ENCODE measurements at regions not wholly inside any gene's neighbourhood (a gene's known extent, or its start where the extent isn't known, plus 50 kb on each side); places are given as distances from the start of the nearest gene placed in this dataset.

DNA sequence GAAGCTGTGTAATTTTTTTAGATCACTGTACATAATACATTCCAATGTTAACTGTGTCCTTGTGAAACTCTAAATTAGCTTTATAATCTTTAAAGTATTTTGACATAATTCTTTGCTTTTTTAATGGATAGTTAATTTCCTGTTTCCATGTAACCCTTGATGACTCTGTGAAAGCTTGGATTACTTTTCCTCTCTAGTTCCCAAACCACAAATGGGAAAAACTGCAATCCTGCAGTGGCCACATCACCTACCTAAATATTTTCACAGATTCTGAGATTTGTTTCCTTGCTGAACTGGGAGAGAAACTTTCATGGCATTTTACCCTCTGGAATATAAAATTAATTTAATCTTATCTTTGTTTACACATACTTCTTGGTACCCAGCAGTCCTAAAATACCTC is 161.6 kb upstream of the CCDC68 start:
- DNase-seq (ENCODE audit: low spot score): no peak

DNA sequence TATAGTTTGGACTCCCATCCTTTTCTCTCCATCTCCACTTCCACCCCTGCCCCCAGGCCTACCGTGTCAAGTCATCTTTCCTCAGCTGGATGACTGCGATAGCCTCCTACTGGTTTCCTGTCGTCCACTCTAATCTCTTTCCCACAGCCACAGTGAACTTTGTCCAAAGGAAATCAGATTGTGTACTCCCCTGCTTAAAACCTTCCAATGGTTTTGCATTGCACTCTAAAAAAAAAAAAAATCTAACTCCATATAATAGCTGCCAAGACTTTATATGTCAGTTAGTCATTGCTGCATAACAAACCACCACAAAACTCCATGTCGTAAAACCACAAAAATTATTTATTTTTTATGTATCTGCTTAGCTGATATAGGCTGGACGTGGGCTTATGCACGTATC is 160.2 kb upstream of the CCDC68 start:
- DNase-seq (ENCODE audit: low spot score): no peak

DNA sequence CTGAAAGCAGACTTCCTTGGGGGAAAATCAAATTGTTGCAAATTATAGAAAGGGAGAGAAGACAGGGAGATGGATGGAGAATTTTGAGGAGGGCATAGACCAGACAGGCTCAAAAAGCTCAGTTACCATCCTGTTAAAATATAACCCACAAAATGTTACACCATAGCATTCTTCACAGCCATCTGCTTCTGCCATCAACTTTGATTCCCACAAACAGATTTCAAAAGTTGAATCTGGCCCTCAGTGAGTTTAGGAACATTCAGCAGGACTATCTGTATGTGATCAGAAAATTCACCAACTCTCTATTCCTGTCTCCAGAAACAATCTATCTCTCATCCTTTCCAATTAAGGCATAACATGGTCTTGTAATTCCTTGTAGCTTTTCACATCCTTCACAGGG is 159.8 kb upstream of the CCDC68 start:
- DNase-seq (ENCODE audit: low spot score): no peak

DNA sequence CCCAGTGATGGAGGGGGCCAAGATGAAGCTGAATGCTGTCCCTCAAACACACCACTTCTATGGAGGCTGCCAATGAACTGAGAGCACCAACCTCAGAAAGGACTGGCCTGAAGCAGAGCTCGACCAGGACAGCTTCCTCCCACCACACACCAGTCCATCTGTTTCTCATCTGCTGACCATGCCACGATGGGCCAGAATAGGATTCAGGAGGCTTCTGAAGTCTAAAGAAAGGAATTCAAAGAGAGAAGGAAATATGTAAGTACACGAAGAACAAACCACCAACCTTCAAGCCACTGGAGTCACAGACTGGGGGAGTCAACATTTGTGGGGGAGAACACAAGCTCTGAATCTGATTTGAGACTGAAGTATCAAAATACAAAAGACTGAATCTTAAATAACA is 157.6 kb upstream of the CCDC68 start:
- DNase-seq (ENCODE audit: low spot score): no peak

DNA sequence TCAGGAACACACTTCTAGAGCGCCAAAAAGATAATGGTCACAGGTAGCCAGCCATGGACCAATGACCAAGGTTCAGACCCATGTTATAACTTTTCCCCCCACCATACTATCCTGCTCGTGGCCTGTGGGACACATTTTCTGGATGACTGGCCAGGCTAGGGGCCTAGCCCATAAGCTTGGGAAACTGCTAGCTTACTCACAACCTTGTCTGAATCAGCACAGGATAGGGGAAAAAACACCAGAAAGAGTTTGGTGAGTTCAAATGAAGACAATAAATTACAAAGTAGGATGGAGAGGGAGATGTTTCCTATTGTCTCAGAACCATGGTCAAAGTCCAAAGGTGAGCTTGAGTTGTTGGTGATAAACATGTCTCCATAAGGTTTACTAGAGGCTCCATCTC is 156.3 kb upstream of the CCDC68 start:
- DNase-seq (ENCODE audit: low spot score): no peak

DNA sequence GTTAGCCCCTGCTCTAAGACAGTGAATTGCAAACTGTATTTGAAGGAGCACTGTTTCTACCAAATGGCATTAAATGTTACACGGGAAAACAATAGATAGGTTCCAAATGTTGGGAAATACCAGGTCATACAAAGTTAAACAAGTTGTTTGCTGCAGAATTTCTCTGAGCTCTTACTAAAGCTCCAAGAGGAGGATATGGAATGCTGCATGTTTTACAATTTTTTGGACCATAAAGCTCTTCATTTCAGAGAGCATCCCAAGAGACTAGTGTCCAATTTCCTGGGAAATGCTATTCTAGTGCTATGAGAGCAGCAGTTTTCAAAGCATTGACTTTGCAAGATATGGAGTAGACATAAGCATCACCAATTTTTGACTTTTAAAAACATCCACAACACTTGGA is 155.6 kb upstream of the CCDC68 start:
- no peak for DNase-seq (ENCODE audit: low spot score)

DNA sequence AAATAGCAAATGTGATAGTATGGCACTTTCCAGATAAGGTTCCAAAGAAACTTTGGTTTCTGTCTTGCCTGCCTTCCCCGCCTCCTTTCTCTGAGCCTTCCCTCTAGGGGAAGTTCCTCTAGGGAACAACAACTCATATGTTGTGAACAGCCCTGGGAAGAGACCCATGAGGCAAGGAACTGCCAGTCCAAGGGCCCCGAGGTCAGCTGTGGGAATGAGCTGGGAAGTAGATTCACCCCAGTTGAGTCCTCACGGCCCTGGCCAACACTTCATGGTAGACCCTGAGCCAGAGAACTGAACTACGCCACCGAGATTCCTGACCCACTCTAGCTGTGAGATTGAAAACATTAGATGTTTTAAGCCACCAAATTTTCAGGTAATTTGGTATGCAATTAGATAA is 154.5 kb upstream of the CCDC68 start:
- no peak for DNase-seq (ENCODE audit: low spot score)

DNA sequence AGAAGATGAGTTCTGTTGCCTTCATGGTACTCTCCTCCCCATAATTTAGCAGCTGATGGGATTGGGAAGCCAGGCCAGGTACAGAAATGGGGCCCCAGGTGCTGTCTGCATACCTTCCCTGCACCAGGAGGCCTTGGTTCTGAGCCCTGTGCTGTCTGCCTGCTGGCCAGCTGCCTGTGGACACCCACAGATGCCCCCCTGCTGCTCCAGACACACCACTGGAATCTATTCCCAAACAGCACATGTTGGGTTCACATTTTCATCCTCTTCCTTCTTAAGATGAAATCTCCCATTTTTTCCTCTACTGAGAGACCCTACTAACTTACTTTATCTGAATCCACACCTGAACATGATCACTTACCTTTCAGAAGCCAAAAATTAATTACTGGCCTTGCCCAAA is 152.0 kb upstream of the CCDC68 start:
- DNase-seq (ENCODE audit: low spot score): no peak

DNA sequence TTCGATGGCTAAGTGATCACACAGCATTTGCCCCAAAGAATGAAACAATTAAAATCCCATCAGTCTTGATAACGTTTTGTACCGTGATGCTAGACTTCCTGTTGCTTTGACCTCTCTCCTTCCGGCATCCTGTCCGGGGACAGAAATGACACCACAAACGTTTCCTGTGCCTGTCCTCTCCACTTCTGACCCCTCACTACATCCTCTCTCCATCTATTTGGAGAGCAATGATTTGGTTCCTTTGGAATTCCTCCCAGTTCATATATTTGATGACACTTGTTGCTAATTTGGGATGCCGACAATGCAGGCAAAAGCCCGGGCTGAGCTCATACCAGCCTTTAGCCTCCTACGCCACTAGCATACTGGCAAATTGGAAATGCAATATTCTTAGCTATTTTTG is 151.2 kb upstream of the CCDC68 start:
- DNase-seq (ENCODE audit: low spot score): peak; percentile 42

DNA sequence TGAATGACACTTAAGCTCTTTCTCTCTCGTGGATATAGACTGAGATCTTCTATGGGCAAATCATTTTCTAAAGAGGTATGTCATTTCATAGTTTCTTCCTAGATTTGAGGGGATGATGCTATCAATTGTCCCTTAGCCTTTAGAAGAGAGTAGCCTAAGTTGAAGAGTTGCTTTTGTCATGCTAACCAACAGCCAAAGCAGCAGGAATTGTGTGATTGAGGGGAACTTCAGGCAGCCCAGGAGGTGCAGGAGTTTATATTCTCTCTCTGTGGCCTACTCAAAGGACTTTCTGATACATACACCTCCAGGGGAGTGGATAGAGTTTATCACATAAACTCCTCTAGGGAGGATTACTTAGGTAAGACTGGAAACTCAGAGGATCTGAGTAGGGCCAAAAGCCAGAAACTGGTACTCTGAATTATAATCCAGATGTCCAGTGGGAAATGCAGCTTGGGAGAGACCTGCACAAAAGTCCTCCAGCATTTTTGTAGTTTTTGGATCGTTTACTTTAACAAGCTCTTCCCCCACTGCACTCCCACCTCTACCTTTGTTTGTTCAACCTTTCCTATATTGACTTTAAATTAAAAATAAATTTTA is 150.7 kb upstream of the CCDC68 start:
- no peak for DNase-seq (ENCODE audit: low spot score)

DNA sequence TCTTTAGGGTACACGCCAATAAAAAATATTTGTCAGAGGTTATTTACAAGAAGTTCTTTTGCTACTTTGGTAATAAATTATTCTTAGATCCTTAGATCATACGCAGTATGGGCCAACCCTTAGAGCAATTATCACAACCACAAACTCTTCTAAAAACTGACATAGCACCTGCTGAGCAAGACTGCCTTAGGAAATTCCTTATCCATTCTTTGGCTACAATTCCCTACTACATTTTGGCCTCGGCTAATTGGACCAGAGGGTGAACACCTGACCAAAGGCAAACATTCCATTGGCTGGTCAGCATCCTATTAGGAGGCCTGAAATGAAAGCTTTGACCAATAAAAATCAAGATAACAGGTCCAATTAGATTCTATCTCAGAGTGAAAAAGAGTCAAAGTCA is 147.6 kb upstream of the CCDC68 start:
- DNase-seq (ENCODE audit: low spot score): no peak

DNA sequence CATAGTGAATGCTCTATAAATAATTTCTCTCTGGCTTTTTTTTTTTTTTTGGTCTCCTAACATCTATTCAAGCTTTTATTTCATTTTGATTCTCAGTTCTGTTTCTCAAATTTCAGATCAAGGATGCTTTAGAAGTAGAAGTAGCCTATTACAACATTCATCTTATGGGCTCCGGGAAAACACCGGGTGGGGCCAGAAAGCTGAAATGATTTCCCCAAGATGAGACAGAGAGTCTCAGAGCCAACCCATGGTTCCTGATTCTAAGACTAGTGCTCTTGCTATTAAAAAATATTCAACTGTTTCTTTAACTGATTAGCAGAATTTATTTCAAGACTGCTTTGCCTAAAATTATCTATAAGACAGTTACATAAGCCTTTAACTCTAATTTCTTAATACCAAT is 147.2 kb upstream of the CCDC68 start:
- no peak for DNase-seq (ENCODE audit: low spot score)

DNA sequence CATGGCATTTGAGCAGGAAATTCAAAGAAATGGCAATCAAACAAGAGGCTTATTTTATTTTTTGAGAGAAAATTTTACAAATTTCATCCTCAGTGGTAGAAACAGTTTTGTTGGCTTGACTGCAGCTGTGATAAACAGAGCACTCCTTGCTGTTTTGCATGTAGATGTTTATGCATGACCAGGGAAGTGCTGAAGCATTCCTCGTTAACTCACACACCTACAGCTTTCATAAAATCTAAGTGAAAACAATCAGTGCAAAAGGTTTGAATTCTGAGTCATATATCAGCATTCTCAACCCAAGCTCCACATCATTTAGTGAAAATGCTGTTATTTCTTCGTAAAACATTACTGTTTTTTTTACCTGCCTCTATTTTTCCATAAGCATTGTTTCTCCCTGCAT is 146.6 kb upstream of the CCDC68 start:
- no peak for DNase-seq (ENCODE audit: low spot score)

DNA sequence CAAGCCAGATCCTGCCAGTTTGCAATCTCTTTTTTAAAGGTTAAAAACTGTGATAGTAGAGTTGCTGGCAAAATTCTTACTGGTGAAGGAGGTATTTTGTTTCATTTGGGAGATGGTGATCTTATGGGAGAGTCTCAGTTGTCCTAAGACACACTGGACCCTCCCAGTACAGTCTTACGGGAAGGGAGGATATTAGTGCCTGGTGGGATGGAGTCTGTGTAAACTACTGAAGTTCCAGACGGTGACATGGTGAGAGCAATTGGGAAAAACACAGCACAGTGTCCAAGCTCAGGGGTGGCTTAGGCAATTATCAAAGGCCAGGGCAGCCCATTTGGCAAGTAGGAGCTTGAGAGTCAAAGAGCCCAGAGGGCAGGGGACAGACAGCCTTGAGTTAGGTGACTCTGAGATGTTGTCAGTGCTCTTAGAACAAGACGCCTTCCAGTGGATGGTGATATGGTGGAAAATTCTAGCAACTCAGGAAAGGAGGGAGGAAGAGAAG is 143.7 kb upstream of the CCDC68 start:
- no peak for DNase-seq (ENCODE audit: low spot score)

DNA sequence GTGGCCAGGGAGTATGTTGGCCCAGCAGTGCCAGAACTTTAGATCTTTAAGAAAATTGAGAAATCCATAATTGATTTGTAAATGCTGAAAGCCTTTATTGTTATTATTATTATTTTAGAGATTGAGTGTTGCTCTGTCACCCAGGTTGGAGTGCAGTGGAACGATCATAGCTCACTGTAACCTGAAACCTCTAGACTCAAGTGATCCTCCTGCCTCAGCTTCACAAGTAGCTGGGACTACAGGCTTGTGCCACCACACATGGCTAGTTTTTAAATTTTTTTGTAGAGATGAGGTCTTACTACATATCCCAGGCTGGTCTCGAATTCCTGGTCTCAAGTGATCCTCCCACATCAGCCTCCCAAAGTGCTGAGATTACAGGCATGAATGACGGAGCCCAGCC is 143.2 kb upstream of the CCDC68 start:
- no peak for DNase-seq (ENCODE audit: low spot score)

DNA sequence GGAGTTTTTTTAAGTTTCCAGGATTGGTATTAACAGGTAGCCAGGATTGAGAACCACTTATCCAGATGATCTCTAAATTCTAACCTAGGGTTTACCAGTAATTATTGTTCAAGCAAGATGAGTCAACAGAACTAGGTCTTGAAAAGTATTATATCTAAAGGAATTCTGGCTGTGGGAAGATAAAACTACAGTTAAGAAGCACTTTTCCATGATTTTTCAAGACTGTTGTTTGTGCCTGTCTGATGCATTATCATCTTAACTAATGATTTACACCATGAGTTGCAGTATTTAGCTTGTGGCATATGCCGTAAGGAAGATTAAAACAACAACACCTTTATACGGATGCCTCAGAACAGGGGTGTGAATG is 142.2 kb upstream of the CCDC68 start:
- DNase-seq (ENCODE audit: low spot score): no peak

DNA sequence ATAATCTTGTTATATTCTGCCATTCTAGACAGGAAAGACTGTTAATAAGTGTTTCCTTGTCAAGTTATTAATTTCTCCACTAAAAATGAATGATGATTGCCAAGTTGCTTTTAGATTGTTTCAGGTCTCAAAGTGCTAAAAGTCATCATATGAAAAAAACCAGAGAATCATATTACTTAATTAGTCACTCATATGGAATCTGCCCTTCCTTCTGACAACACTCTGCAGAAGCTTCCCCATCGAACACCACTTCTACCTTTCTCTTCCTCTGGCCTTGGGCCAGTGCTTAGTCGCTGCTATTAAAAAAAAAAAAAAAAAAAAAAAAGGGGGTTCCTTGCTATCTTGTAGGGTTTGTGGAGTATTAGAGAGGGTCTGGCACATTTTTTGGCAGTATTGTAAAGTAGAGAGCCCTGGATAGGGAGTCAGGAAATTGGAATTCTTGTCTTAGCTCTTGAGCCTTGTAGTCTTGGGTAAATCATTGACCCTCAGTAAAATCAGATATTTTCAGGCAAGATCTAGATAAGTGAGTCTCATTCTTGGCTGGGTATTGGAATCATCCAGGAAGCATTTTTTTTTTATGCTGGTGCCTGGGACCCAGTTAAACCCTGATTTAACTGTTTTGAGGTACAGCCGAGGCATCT is 141.7 kb upstream of the CCDC68 start:
- peak; percentile 54 for DNase-seq (ENCODE audit: low spot score)

DNA sequence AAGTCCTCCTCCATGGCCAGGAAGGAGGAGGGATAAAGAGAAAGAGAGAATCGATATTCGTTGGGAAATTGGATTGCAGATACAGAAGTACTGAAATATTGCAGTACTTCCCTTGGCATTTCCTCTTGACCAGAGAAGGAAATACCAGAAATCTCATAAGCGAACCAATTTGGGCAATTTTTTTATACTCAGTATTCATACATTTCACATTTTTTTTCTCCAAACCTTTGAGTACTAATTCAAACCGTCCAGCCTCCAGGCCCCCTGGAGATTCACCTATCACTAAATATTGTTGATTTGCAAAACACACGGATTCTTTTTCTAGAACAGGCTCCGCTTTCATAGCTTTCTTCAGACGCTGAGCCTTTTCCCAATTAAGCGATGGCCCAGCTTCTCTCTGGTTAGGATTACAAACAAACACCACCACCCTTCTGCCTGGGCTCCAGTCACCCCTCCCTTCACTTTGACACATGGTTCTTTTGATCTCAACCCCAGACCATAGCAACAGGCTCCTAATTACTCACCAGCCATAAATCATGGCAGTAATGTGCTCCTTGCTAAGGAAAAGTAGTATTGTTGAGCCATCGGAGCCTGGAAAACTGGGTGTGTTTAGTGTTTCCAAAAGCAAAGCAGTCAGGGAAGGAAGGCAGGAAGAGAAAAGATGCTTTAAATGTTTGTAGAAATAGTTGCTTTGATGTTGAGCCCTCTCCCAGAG is 138.4 kb upstream of the CCDC68 start:
- DNase-seq (ENCODE audit: low spot score): peak; percentile 85

DNA sequence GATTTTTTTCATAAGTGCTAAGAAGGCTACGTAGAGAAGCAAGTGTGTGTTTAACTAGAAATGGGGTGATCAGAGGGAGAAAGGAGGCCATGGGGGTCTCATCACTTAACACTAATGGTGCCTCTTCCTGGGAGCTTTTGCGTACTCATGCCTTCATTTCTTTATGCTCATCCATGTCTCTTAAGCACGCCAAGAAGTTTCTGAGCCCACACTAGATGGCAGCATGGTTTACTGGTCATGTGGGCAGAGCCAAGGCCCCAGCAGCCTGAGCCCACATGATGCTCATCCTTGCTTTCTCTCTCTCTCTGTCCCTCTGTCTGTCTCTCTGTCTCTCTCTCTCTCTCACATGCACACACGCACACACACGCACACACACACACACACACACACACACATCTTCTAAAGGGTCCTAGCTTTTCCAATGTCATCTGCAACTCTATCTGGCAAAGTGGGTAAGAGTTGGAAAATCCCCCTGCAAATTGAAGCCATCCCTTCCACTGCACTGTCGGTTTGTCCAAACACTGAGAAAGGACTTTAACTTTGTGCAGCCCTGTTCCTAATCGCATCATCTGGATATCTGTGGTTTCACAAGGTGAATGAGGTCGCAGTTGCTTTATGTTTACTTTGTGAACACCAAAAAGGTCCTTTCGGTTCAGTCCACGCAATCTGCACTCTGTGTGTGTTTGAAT is 137.1 kb upstream of the CCDC68 start:
- DNase-seq (ENCODE audit: low spot score): peak; percentile 66

DNA sequence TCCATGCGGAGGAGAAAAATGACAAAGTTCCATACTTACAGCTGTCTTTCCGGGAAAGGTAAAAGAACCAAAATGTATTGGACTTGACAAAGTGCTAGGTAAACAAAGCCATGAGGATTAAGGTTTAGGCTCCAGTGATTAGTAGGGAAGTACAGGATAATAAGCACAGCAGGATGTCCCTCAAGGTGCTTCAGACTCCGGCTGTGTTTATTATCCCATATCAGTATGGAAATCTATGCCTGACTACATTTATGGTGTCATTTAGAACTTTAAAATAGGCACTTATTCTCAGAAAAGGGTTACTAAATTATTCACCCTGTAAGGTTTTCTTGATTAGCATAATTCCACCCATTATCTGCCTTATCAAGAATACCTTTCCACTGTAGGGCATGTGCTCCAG is 136.3 kb upstream of the CCDC68 start:
- DNase-seq (ENCODE audit: low spot score): no peak

DNA sequence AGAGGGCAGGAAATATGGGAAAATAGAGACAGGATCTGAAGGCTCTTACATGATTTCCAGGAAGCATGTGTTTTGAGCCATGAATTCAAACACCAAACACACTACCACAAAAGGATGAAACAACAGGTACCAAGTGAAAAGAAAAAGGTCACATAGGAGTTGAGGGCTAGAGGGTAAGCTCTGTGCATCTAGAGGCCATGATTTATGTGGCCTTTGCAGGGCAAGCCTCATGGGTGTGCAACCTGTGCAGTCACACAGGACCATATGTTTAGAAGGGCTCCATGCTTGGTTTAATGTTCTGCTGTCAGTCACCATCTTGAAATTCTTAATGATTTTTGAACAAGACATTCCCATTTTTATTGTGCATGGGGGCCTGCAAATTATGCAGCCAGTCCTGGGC is 134.5 kb upstream of the CCDC68 start:
- DNase-seq (ENCODE audit: low spot score): no peak

DNA sequence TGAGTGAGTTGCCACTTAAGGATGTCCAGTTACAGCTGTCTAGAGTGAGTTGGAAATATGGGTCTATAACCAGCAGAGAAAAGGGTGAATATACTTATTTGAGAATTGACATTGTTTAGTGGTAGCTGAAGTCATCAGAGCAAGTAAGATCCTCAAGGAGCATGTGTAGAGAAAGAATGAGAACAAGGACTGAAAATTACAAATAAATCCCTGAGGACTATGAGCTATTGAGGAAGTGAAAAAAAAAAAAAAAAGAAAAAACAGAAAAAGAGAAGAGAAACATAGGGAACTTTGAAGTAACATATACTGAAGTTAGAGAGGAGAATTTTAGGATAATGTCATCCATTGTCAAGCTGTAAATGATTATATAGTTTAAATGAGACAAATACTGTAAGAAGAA is 134.0 kb upstream of the CCDC68 start:
- DNase-seq (ENCODE audit: low spot score): no peak

DNA sequence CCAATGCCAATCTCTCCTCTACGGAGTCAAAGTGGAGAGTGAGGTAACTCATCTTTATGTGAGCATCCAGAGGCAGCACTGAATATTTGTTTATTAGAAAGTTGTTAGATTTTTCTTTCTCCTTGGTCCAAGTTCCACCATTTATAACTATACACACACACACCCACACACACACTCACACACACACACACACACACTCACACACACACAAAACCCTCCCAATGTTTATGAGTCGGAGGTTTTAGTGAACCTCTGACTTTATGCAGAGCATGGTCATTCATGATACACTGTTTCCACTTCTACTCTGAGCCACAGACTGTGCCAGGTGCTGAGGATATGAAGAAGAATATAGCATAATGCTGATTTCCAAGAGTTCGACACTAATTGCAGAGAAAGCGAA is 132.9 kb upstream of the CCDC68 start:
- no peak for DNase-seq (ENCODE audit: low spot score)
